ENCODE measurements at regions not wholly inside any gene's neighbourhood (a gene's known extent, or its start where the extent isn't known, plus 50 kb on each side); places are given as distances from the start of the nearest gene placed in this dataset.
A peak's percentile ranks its signal among the peaks of the same experiment; 100 is the strongest.

GRCh38 chr9:81814401-81814793 lies 113.8 kb upstream of the SPATA31D4 start:
- H3K36me3 Mint-ChIP-seq (ENCODE audit: low read depth): no peaks in the 10 kb centered on the region
- H3K4me1 Mint-ChIP-seq: peaks cover 29% of the 10 kb centered on the region
- H3K27me3 Mint-ChIP-seq (ENCODE audit: low read depth): no peaks in the 10 kb centered on the region
- no peak overlapping the region for H3K4me3 Mint-ChIP-seq
- H3K27ac Mint-ChIP-seq (ENCODE audit: unreplicated experiment): peak overlapping the region; percentile 32
- H3K9me3 Mint-ChIP-seq: peaks cover 2% of the 10 kb centered on the region
- TF ChIP-seq CTCF (conservative IDR thresholded peaks at IDR 0.05): no peak
- DNase-seq (ENCODE audit: low read depth, low spot score): no peak

- DNase-seq (ENCODE audit: low read depth, low spot score): no peak
- Mint-ChIP-seq H3K4me3 (no peak overlapping the region), H3K27ac (ENCODE audit: unreplicated experiment) (peak overlapping the region; percentile 55), H3K4me1 (peaks cover 35% of the 10 kb centered on the region), H3K27me3 (ENCODE audit: low read depth) (no peaks in the 10 kb centered on the region), H3K36me3 (ENCODE audit: low read depth) (no peaks in the 10 kb centered on the region), H3K9me3 (peaks cover 2% of the 10 kb centered on the region)
- TF ChIP-seq CTCF (conservative IDR thresholded peaks at IDR 0.05): no peak
These were observed 113.3 kb upstream of the SPATA31D4 start for GRCh38 chr9:81814794-81815464.

- H3K4me3 Mint-ChIP-seq: no peak overlapping the region
- no peak for TF ChIP-seq CTCF (conservative IDR thresholded peaks at IDR 0.05)
- H3K36me3 Mint-ChIP-seq (ENCODE audit: low read depth): no peaks in the 10 kb centered on the region
- H3K9me3 Mint-ChIP-seq: peaks cover 2% of the 10 kb centered on the region
- H3K27me3 Mint-ChIP-seq (ENCODE audit: low read depth): no peaks in the 10 kb centered on the region
- peaks cover 43% of the 10 kb centered on the region for H3K4me1 Mint-ChIP-seq
- no peak overlapping the region for H3K27ac Mint-ChIP-seq (ENCODE audit: unreplicated experiment)
- DNase-seq (ENCODE audit: low read depth, low spot score): no peak
These were observed 112.4 kb upstream of the SPATA31D4 start for GRCh38 chr9:81815781-81816180.

GRCh38 chr9:81819155-81819554 lies 109.1 kb upstream of the SPATA31D4 start:
- no peak for TF ChIP-seq CTCF (conservative IDR thresholded peaks at IDR 0.05)
- Mint-ChIP-seq H3K27me3 (ENCODE audit: low read depth) (no peaks in the 10 kb centered on the region), H3K4me3 (no peak overlapping the region), H3K36me3 (ENCODE audit: low read depth) (no peaks in the 10 kb centered on the region), H3K9me3 (peaks cover 2% of the 10 kb centered on the region), H3K4me1 (peaks cover 65% of the 10 kb centered on the region), H3K27ac (ENCODE audit: unreplicated experiment) (peak overlapping the region; percentile 9)
- no peak for DNase-seq (ENCODE audit: low read depth, low spot score)

GRCh38 chr9:81819859-81820546 lies 108.2 kb upstream of the SPATA31D4 start:
- H3K27me3 Mint-ChIP-seq (ENCODE audit: low read depth): no peaks in the 10 kb centered on the region
- TF ChIP-seq CTCF (conservative IDR thresholded peaks at IDR 0.05): no peak
- H3K9me3 Mint-ChIP-seq: peaks cover 2% of the 10 kb centered on the region
- no peaks in the 10 kb centered on the region for H3K36me3 Mint-ChIP-seq (ENCODE audit: low read depth)
- no peak for DNase-seq (ENCODE audit: low read depth, low spot score)
- peak overlapping the region; percentile 44 for H3K27ac Mint-ChIP-seq (ENCODE audit: unreplicated experiment)
- peaks cover 62% of the 10 kb centered on the region for H3K4me1 Mint-ChIP-seq
- peak overlapping the region; percentile 60 for H3K4me3 Mint-ChIP-seq

Data from neural crest cell (in vitro differentiated cells).